ENCODE measurements at regions not wholly inside any gene's neighbourhood (a gene's known extent, or its start where the extent isn't known, plus 50 kb on each side); places are given as distances from the start of the nearest gene placed in this dataset.

GRCh38 chr14:96931751-96932150 is 134.6 kb downstream of the VRK1 start:
- no peak for DNase-seq (ENCODE audit: low read depth)

- DNase-seq (ENCODE audit: low read depth): no peak
These were observed 137.6 kb downstream of the VRK1 start for GRCh38 chr14:96934638-96935330.

- no peak for DNase-seq (ENCODE audit: low read depth)
These were observed 141.8 kb downstream of the VRK1 start for GRCh38 chr14:96938946-96939345.

GRCh38 chr14:96940009-96940408 is 142.8 kb downstream of the VRK1 start:
- DNase-seq (ENCODE audit: low read depth): peak; percentile 11

GRCh38 chr14:96944297-96944696 is 147.1 kb downstream of the VRK1 start:
- DNase-seq (ENCODE audit: low read depth): no peak

GRCh38 chr14:96945721-96946120 is 148.5 kb downstream of the VRK1 start:
- no peak for DNase-seq (ENCODE audit: low read depth)

- no peak for DNase-seq (ENCODE audit: low read depth)
These were observed 152.4 kb downstream of the VRK1 start for GRCh38 chr14:96949594-96949993.

- no peak for DNase-seq (ENCODE audit: low read depth)
These were observed 154.3 kb downstream of the VRK1 start for GRCh38 chr14:96951511-96951910.

GRCh38 chr14:96953087-96953874 is 156.1 kb downstream of the VRK1 start:
- DNase-seq (ENCODE audit: low read depth): no peak

- DNase-seq (ENCODE audit: low read depth): no peak
These were observed 156.6 kb downstream of the VRK1 start for GRCh38 chr14:96953875-96954185.

- DNase-seq (ENCODE audit: low read depth): no peak
These were observed 159.5 kb downstream of the VRK1 start for GRCh38 chr14:96956464-96957239.

- no peak for DNase-seq (ENCODE audit: low read depth)
These were observed 160.9 kb downstream of the VRK1 start for GRCh38 chr14:96958057-96958456.

GRCh38 chr14:96959992-96960391 is 162.8 kb downstream of the VRK1 start:
- no peak for DNase-seq (ENCODE audit: low read depth)

- DNase-seq (ENCODE audit: low read depth): no peak
These were observed 163.5 kb downstream of the VRK1 start for GRCh38 chr14:96960598-96961116.

- DNase-seq (ENCODE audit: low read depth): no peak
These were observed 164.7 kb downstream of the VRK1 start for GRCh38 chr14:96961895-96962294.

- no peak for DNase-seq (ENCODE audit: low read depth)
These were observed 165.2 kb downstream of the VRK1 start for GRCh38 chr14:96962337-96962736.

- no peak for DNase-seq (ENCODE audit: low read depth)
These were observed 167.7 kb downstream of the VRK1 start for GRCh38 chr14:96964726-96965415.

GRCh38 chr14:96965885-96966595 is 168.9 kb downstream of the VRK1 start:
- DNase-seq (ENCODE audit: low read depth): no peak

- DNase-seq (ENCODE audit: low read depth): no peak
These were observed 177.9 kb downstream of the VRK1 start for GRCh38 chr14:96975116-96975515.

GRCh38 chr14:96978525-96979272 is 181.5 kb downstream of the VRK1 start:
- DNase-seq (ENCODE audit: low read depth): no peak

GRCh38 chr14:96979611-96980074 is 182.5 kb downstream of the VRK1 start:
- DNase-seq (ENCODE audit: low read depth): no peak
